ENCODE measurements at regions not wholly inside any gene's neighbourhood (a gene's known extent, or its start where the extent isn't known, plus 50 kb on each side); places are given as distances from the start of the nearest gene placed in this dataset.

DNA sequence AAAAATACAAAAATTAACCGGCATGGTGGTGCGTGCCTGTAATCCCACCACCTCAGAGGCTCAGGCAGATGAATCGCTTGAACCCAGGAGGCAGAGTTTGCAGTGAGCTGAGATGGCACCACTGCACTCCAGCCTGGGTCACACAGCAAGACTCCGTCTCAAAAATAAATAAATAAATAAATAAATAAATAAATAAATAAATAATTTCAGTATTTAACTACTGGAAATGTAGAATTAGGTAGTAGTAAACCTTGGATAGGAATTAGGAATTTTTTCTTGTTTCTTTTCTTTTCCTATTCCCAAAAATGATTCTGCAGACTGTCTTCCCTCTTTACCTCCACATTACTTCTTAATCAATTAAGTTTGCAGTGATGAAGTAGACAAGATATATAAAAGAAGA, 103.2 kb downstream of the PLK2 start:
- TF ChIP-seq, protein P1, sequence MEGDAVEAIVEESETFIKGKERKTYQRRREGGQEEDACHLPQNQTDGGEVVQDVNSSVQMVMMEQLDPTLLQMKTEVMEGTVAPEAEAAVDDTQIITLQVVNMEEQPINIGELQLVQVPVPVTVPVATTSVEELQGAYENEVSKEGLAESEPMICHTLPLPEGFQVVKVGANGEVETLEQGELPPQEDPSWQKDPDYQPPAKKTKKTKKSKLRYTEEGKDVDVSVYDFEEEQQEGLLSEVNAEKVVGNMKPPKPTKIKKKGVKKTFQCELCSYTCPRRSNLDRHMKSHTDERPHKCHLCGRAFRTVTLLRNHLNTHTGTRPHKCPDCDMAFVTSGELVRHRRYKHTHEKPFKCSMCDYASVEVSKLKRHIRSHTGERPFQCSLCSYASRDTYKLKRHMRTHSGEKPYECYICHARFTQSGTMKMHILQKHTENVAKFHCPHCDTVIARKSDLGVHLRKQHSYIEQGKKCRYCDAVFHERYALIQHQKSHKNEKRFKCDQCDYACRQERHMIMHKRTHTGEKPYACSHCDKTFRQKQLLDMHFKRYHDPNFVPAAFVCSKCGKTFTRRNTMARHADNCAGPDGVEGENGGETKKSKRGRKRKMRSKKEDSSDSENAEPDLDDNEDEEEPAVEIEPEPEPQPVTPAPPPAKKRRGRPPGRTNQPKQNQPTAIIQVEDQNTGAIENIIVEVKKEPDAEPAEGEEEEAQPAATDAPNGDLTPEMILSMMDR (IDR thresholded peaks at IDR 0.05; ENCODE audit: low read length), result no peak
- TF ChIP-seq EZH2phosphoT487 (IDR thresholded peaks at IDR 0.05; ENCODE audit: low read length) (no peak), EZH2 (optimal IDR thresholded peaks at IDR 0.05; ENCODE audit: low read depth, low read length) (no peak)

Measured in MM.1S (cell line).